ENCODE measurements at regions not wholly inside any gene's neighbourhood (a gene's known extent, or its start where the extent isn't known, plus 50 kb on each side); places are given as distances from the start of the nearest gene placed in this dataset.

DNA sequence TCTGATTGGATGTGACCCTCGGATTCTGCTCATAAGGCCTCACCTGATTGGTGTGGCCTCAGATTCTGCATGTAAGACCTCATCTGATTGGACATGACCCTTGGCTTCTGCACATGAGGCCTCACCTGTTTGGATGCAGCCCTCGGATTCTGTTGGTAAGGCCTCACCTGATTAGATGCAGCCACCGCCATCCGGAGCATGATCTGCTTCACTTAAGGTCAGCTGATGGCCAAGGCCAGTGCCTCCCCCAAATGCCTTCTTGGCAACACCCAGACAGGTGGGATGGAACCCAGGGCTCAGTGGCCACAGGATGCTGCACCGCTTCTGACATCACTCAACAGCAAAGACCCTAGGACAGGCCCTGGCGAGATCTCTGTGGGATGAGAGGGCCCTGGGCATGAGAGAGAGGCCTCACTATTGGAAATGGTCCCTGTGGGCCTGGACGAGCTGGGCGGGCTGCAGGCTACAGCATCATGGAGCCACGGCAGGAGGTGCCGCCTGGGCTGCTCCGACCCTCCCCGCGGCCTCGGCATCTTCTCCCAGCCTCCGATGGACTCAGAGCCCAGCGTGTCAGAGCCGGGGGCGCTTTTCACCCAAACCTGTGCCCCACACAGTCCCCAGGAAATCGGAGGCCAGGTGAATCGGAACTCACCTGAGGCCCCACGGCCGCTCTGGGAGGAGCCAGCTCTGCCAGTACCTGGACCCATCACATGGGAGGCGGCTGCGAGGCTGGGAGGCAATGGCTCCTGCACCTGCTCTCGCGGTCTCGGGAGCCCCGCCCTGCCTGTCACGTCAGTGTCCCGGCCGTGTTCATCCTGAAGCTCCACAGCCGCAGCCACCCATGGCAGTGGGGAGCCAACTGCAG, 60.9 kb upstream of the ZNF469 start:
- no peak for TF ChIP-seq EZH2 (IDR thresholded peaks at IDR 0.05; ENCODE audit: borderline replicate concordance, low read depth, low read length, severe bottlenecking)
- TF ChIP-seq POLR2AphosphoS5 (IDR thresholded peaks at IDR 0.05; ENCODE audit: insufficient read depth, low read depth, low read length) = no peak
